Stimulated activated CD4-positive, alpha-beta T cell treated with anti-CD3 and anti-CD28 coated beads, Interleukin-4, amount 100 ng/mL, for 1 hour (primary cell): ENCODE measurements at regions not wholly inside any gene's neighbourhood (a gene's known extent, or its start where the extent isn't known, plus 50 kb on each side); places are given as distances from the start of the nearest gene placed in this dataset.
"Not testable (repeated sequence)": the region's sequence is repeated elsewhere in the genome, so short reads cannot be mapped to it uniquely, and the experiment has no call there.

Experiments used
- DNase-seq: peaks from one replicate; pipeline ENCODE4 v3.0.0-alpha.2; 2020

DNA sequence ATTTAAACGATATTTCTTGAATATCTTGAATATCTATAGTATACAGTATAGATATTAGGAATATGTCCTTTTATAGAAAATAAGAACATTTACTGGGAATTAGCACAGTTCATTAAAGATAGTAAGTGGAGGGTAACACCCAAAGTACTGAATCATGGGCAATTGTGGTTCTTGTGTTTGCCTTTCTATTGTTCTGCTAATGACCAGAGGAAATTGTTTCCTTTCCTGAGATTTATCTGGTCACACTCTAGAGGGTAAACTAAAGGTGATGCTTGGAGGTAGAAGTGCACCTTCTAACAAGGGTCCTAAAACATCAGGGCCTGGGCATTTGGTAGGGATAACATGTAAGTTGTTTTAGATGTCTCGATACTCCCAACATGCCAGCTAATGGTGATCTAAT, 241.3 kb upstream of the SFRP2 start:
- DNase-seq: no peak

DNA sequence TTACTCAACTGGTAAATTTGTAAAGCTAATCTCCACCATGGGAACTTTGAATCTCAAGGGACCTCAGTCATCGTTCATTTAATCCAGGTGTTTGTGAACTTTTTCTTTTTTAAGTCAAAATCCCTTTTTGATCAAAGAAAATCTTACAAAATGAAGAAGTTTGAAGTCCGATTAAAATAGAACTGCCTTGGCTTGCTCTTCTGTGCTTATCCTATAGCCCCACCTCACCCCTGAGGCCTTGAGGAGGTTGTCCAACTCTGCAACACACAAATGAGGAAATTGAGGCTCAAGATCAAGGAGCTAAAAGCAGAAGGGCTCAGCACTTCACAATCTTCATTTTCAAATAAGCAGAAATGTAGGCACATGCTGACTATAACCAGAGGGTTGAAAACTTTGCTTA, 240.3 kb upstream of the SFRP2 start:
- DNase-seq: no peak

DNA sequence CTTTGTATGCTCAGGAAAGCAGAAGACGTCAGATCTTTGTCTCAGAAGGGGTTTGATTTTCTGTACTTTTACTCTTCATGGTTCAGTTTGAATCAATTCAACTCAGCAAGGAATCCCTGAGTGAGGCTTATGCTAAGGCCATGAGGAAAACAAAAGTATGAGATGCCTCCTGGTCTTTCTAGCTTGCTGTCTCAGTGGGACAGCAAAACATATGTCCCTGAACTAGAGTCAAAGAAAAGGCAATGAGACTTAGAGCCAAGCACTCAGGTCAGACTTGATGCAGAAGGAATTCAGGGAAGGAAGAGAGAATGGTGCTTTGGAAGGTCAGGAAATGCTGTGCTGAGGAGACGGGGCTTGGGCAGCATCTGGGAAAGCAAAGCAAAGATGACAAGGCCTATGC, 236.2 kb upstream of the SFRP2 start:
- DNase-seq: no peak

DNA sequence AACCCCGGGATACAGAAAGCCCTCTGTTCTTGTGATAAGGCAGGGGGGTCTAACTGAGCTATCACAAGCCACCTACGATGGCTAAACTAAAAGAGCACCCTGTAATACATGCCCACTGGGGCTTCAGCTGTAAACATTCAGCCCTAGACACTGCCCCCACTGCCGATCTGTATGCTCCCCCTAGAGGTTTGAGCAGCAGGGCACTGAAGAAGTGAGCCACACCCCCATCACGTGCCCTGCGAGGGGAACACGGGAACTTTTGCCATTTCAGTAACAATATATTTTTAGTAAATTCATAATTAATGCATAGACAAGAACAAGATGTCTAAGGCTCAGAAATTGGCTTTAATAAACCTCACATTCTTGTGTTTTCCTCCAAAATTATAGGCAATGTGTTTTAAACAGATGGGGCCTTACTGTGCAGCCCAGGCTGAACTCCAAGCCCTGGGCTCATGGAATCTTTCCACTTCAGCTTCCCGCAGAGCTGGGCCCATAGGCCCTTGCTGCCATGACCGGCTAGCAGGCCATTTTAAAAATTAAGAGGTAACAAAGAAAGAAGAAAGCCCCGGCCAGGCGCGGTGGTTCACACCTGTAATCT, 235.3 kb upstream of the SFRP2 start:
- no peak for DNase-seq

DNA sequence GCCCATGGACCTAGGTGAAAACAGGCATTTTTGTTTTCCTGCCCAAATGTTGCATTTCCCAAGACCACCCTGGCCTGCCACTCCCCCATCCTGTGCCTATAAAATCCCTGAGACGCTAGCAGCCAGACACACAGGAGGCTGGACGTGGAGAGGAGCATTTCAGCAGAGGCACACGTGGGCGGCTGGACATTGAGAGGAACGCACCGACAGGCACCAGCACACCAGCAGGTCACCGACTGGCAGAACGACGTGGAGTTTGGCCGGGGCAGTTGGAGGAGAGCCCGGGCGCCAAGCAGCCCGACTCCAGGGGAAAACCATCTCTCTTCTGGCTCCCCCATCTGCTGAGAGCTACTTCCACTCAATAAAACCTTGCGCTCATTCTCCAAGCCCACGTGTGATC, 234.8 kb upstream of the SFRP2 start:
- not testable (repeated sequence) for DNase-seq

DNA sequence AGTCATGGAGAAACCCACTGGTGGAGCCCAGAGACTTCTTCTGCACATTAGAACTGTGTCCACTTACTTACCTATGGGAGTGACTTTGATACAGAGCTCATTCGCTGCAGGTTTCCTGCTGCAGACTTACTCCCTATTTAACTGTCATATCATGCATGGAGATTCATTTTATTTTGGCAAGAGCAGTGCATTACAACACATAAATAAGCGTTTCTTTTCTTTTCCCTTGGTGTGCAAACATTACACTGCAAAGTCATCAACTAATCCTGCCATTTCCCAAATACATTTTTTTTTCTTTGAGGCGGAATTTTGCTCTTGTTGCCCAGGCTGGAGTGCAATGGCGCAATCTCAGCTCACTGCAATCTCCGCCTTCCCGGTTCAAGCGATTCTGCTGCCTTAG, 230.9 kb upstream of the SFRP2 start:
- no peak for DNase-seq

DNA sequence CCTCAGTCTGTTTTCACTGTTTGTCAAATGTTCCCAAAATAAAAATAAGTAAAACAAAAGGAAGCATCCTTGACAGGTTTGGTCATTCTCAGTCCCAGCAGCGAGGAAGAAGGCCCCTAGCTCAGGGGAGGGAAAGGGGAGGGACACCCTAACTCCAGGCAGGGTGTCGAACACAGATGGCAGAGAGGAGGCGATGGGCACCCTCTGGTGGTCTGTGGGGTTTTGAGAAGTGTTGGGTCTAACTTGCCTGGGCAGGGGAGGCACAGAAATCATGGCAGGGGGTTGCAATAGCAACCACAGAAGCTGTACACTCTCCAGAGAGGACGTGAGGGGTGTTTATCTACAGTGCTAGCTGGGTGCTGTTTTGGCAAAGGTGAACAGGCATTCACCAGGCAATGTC, 229.8 kb upstream of the SFRP2 start:
- peak; percentile 21 for DNase-seq

DNA sequence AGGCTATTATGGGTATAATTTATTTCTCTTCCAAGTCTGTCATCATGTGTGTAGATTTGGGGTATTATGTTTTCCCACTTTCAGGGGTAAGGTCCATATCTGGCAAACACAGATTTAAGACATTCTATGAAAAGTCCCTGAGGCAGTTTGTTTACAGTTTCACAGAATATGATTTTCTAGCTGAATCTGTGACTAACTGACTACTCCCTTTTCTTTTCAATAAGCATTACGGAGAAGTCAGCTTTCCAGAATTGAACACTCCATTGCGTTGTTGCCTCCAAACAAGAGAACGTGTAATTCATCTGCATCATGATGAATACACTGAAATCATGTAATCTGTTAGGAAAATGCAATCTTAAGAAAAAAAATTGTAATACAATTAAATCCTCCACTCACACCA, 226.7 kb upstream of the SFRP2 start:
- no peak for DNase-seq

DNA sequence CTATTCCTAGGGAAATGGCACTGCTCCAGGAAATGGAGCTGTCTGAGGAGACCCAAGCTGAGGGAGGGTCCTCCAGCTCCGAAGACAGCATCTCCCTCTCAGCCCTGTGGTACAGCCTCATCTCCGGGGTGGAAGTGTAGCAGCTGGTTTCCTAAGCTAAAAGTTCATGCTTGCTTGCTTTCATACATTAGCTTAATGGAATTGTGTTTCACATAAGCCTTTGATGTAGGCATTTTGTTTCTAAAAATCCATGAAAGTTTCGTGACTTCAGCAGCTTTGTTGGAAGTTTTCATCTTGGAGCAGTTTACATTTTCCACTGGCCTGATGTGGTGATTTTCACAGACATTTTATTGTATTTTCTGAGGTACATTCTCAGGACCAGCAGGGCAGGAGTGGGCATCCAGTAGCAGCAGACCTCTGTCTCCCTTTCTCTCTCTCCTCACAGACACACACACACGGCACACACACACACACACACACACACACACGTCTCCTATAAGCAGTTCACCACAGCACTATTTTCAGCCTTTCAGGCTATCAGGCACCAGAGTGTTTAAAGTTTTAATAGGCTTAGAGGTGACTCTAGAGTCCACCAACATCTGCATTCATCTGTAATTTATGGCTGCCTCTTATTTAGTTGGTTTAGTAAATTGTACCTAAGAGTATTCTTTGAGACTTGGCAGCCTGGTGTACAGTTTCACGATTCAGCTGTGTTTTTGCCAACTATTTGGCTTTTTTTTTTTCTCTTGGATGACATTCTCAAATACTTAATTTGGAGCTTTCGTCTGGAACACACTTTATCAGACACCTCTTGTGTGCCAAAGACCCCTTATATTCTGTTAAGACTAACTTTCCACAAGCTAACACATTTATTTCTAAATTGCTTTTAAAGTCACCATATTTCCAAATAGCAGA, 225.8 kb upstream of the SFRP2 start:
- DNase-seq: no peak

DNA sequence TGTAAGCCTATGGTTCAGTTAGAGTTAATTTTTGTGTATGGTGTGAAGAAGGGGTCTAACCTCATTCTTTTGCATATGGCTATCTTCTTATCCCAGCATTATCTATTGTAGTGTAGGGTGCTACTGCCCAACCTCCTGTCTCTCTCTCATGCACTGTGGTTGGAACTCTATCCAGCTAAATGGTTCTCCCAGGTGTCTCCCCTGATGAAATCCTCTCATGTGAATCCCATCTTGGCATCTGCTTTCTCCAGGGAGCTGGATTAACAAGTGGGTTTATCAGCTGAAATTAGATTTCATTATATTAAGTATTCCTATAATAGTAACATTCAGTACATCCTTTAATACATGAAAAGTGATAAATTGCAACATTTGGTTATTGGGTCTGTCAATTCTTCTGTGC, 224.7 kb upstream of the SFRP2 start:
- no peak for DNase-seq

DNA sequence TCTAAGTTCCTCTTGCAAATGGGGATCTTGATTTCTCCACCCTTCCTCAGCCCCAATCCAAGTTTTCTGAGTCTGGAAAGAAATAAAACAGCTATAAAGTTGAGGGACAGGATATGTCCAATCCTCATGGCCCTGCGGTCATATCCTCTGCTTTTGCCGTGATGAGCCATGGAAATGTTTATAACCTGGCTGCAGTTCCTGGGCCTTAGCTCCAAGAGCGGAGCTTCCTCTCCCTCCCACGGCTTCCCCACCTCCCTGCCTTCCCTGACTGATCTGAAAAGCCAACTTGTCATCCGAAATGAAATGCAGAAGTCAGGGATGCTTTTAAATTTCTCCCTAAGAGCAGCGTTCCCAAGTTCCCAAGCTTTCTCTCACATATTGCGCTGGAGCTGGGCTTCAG, 221.5 kb upstream of the SFRP2 start:
- DNase-seq: no peak

DNA sequence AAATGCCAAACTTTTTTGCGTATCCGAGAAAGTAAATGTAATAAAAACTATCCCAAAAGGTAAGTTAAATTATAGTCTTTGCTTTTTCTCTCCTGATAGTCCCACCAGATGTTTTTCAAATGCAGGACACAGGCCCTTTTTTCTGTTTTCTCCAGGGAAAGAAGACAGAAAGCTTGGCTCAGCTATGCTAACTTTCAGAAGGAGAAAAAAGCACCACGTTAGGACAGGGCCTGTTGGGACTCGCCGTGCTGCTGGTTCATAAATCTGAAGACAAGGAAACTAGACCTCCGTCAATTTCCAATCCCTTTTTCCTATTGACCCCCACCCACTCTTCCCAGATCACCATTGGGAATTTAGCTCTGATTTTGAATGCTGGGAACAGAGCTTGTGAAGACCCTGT, 220.9 kb upstream of the SFRP2 start:
- no peak for DNase-seq

DNA sequence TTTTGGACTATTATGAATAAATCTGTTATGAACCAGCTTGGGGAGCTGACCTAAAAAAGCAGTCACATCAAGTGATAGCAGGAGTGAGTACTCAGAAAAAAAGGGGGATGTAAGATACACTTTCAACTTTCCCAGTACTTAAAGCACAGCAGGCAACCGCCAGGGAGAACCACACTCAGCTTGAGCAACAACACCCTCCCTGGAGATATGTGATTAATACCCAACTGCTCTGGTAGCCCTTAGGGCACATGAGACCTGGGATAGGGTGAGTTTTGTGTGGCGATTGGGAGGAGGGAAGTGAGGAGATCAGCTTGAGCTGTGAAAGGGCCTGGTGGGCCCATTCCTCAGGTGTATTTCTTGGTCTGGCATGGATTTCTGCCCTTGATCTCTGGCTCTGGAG, 220.3 kb upstream of the SFRP2 start:
- no peak for DNase-seq

DNA sequence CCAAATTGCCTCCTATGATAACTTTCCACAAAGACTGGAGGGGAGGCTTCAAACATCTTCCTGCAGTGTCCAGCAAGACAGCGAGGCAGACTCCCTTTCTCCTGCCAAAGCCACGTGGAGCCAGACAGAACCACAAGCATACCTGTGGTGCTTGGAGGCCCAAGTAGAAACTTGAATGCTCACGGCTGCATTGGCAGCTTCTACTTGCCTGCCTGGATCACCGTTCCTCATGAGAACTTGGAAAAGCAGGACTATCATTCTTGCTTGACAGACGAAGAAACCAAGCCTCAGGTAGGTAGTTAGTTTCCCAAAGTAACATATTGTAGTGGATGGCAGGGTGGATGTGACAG, 216.3 kb upstream of the SFRP2 start:
- DNase-seq: no peak

DNA sequence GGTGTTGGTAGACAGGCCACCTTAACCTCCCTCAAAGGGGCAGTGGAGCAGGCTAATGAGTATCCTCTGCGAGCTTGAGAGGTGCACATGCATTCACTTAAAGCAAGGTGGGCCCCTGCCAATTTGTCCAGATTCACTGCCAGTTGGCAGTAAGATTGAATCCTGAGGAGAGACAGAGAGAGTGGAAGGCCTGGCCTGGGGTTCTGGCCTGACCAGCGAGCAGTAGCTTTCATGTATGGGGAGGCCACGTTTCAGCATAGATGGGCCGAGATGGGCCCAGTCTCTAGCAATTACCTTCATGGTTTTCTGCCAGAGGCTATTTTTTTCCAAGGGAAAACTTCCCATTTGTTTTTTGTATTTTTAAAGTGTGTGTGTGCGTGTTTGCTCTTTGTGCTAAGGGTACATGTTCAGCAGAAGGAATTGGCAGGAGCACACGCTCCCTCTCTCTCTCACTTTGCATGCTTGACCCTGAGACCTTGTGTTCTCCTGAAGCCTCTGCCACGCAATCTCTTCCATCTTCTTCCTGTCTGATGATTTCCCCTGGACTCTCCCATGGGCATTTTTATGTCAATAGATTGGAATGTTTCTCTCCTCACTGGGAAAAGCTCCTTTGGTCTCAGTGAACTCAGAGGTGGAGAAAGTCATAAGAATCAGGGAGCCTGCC, 215.8 kb upstream of the SFRP2 start:
- no peak for DNase-seq

DNA sequence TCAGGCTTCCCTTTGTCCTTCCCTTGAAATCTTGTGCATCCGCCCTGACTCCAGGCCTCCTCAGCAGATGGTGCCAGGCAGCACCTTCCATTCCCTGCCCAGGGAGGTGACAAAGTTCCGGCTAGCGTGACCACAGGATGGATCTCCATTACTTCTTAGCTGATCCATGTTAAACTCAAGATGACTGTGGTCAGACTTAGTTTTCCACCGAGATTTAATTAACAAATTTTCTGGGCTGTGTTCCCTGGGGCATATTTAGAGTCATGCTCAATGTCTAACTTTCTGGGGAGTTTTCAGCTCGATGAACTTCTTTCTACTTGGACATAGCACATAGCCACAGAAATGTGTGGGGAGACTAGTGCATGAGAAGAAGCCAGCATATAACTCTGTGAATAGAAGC, 215.1 kb upstream of the SFRP2 start:
- no peak for DNase-seq

DNA sequence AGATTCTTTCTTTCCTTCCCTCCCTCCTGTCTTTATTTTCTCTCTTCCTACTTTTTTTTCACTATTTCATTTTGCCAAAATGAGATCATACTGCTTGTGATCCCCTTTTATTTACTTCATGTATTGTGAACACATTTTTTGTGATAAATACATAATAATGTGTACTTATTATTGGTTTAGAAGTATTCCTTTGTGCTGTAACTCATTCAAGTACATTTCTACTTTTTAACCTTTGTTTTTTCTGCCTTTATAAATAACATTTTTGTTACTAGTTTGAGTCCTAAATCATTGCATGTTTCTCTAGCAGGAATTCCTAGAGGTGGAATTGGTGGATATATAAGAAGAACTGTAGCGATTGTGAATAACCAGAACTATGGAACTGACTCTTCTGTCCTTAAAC, 214.5 kb upstream of the SFRP2 start:
- DNase-seq: no peak

DNA sequence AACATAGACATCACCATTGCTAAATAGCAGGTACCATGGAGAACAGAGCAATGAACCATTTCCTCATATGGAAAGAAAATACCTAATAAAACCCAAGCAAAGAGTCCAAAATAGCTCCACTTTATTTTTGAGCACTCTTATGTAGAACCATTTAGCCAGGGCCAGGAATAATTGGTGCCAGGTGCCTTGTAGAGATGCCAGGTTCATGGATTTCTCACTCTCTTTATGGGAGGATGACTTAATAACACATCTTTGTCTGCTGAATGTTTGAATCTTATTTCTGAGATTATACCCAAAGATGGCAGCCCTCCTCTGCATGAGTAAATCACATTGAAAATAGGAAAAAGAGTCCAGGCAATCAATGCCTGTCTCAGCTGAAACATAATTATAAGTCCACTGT, 212.3 kb upstream of the SFRP2 start:
- no peak for DNase-seq

DNA sequence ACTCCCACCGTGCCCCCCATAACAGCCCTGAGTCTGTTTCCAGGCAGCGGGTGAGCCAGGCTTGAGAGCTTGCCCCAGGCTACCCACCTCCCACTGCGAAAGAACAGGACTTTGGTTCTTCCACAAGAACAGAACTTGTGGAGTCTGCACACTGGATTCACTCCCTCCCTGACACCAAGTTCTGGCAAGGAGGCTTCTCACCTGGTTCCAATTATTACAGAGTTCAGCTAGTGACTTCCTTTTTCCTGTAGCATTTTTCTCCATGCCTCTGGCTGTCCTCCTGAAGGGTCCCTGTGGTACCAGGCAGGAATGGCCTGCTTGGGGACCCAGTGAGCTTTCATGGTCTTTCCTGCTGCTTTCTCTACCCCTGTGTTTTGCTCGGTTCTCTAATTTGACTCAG, 208.6 kb upstream of the SFRP2 start:
- DNase-seq: no peak

DNA sequence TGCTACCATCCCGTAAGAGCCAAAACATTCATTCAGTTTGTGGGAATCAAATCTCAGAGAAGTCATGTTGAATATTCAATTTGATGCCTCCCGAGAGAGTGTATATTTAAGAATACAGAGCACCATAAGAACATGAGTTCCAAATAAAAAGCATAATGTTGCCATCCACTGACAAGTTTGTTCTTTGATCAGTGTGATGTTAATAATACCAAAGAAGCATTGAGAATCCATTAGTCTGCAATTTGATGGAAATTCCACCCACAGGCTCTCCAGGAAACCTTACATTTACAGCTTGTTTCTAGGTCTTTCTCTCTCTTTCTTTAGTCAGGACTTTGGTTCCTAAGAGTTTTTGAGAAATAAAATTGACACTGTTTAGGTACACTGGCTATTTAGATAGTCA, 200.6 kb upstream of the SFRP2 start:
- no peak for DNase-seq

DNA sequence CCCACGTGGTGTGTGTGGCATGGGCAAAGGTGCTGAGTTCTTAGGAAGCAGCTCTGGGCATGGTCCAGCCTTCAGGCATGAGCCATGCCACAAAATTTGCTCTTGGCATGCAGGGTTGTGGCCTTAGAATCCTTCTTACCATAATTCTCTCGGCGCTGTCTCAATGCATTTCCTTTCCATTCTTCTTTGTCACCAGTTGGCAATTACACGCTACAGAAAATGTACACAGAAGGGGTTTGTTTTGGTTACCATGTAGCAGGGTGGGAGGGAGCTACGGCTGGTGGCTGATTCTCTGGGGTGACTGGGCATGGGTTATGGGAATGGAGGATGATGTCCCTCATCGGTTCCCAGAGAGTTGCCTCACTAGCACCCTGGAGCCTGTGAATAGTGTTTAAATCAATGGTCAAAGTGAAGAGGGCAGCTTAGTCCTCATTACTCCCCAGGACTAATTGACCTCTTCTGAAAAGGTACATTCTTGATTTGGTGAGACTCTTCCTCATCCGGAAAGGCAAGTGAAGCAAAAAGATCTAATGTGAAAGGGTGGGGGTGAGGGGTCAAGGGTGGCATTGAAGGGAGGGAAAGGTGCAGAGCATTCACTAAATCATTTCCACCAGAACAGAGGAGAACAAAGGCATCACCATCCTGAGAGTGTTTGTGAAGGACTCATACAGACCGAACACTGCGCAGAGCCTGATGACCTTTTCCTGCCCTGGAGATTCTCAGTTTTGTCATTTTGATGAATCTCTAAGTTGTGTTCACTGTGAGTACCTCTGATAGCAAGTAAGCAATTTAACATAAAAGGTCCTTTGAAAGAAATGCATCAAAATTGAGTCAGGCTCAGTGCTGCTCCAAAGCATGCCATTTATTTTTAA, 199.8 kb upstream of the SFRP2 start:
- DNase-seq: no peak

DNA sequence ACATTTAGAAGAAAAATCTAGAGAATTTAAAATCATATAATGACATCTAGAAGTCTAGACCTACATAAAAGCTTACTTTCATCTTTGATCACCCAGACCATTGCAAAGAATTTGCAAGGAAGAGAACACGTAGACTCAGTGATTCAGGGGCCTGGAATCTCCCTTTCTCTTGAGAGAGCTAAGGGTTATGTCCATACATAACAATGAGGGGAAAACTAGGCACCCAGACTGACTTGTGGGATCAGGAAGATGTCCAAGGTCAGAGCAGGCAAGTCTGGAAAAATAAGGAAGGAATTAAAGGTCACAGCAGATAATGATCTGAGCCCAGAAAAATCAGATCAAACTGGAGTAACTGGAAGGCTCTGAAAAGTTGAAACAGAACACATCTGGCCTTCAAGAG, 198.4 kb upstream of the SFRP2 start:
- no peak for DNase-seq

DNA sequence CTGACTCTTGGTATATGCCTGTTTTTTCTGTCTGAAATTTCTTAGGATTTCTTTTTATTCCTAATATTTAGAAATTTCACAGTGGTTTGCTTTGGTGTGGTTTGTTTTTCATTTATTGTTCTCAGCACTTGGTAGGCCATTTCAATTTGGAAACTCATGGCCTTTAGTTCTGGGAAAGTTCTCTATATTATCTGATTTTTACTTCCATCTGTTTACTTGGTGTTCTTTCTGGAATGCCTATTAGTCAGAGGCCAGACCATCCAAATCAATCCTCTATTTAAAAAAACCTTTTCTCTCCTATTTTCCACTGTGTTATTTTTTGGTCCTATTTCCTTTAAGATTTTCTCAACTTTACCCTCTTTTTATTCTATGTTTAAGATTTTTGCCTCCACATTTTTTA, 188.1 kb upstream of the SFRP2 start:
- DNase-seq: no peak
